Transverse colon (tissue), 4 donors: ENCODE measurements at regions not wholly inside any gene's neighbourhood (a gene's known extent, or its start where the extent isn't known, plus 50 kb on each side); places are given as distances from the start of the nearest gene placed in this dataset.

Experiments used
- CTCF ChIP-seq, 5 experiments: fragments of 200-600 bp in 3 of 5; fragments of 450-650 bp in 2 of 5; sonication (generic) in 3 of 5; IDR thresholded peaks; 1 replicate in 2 of 5; 2 replicates in 3 of 5; pipeline ENCODE4 v1.5.1; 2016 to 2017; ENCODE audit warnings: antibody characterized with exemption in 5 of 5, inconsistent platforms in 3 of 5, mild to moderate bottlenecking in 2 of 5, moderate library complexity in 1 of 5
- EP300 ChIP-seq: sonication (generic); formaldehyde crosslinking; IDR thresholded peaks from one replicate; pipeline ENCODE4 v1.6.1; 2017; ENCODE audit warnings: antibody characterized with exemption, low read depth
- POLR2A ChIP-seq: fragments of 450-650 bp; IDR thresholded peaks from one replicate; pipeline ENCODE4 v1.6.1; 2016; ENCODE audit warnings: antibody characterized with exemption, mild to moderate bottlenecking, moderate library complexity
- POLR2AphosphoS5 ChIP-seq, 3 donors: sonication (generic); formaldehyde crosslinking; IDR thresholded peaks; one replicate each; pipeline ENCODE4 v1.6.1; 2016; ENCODE audit warnings: antibody characterized with exemption in 3 of 3

GRCh38 chr4:32503241-32503640 lies 1783.1 kb downstream of the PCDH7 start:
- TF ChIP-seq CTCF (IDR thresholded peaks at IDR 0.05) (no peak), POLR2AphosphoS5 (IDR thresholded peaks at IDR 0.05) (no peak), POLR2A (no peak), EP300 (no peak)
